Endothelial cell of umbilical vein (primary cell): ENCODE measurements at regions not wholly inside any gene's neighbourhood (a gene's known extent, or its start where the extent isn't known, plus 50 kb on each side); places are given as distances from the start of the nearest gene placed in this dataset.

ENCODE experiments used
- BruUV-seq: library from RNA; stranded (reverse); fragments of 400-500 nt; replicated peaks from 2 replicates; lab custom pipeline; 2021; lab: Mats Ljungman, UMichigan
- CTCF ChIA-PET: fragments of 300-600, 350-600 bp; sonication (Branson Sonifier 250); formaldehyde crosslinking; loops from one replicate; lab custom pipeline; 2021; ENCODE audit warnings: antibody characterized with exemption, inconsistent platforms; lab: Charles Lee
- POLR2A ChIA-PET: fragments of 300-600, 350-600 bp; sonication (Branson Sonifier 250); formaldehyde crosslinking; loops from one replicate; lab custom pipeline; 2021; ENCODE audit warnings: antibody characterized with exemption, inconsistent platforms; lab: Charles Lee
- DNase-seq: peaks from one replicate; pipeline ENCODE4 v3.0.0-alpha.2; 2011; ENCODE audit warnings: low read depth, low spot score
- FAIRE-seq: peaks from 2 replicates; lab custom pipeline; 2011; peaks lifted over from hg19 to GRCh38; lab: Jason Lieb, UNC
- H2AFZ ChIP-seq: 2 replicates; pipeline ENCODE4 v1.6.0; 2012; ENCODE audit warnings: low read depth, low read length, control low read depth, inconsistent platforms
- H3K27ac ChIP-seq: 2 replicates; pipeline ENCODE4 v1.5.1; 2011; ENCODE audit warnings: low read depth, mild to moderate bottlenecking, control low read depth, low read length, moderate library complexity; ENCODE audit not compliant: insufficient read depth
- H3K27me3 ChIP-seq, 2 experiments: 2 replicates each; pipeline versions ENCODE4 v1.6.0 to v1.6.1; 2011; ENCODE audit warnings: low read length in 2 of 2, mixed read lengths in 1 of 2; ENCODE audit not compliant: control insufficient read depth in 2 of 2, insufficient read depth in 2 of 2
- H3K36me3 ChIP-seq, 2 experiments: 2 replicates in 1 of 2; 3 replicates in 1 of 2; pipeline ENCODE4 v1.5.1; 2011; ENCODE audit warnings: low read length in 2 of 2, mild to moderate bottlenecking in 1 of 2, moderate library complexity in 1 of 2; ENCODE audit not compliant: control insufficient read depth in 2 of 2, insufficient read depth in 2 of 2; ENCODE audit errors: extremely low read depth in 1 of 2
- H3K4me1 ChIP-seq: 3 replicates; pipeline ENCODE4 v1.5.1; 2011; ENCODE audit warnings: mild to moderate bottlenecking, low read length; ENCODE audit not compliant: control insufficient read depth, insufficient read depth; ENCODE audit errors: extremely low read depth
- H3K4me2 ChIP-seq: 2 replicates; pipeline ENCODE4 v1.6.1; 2011; ENCODE audit warnings: low read length, control low read depth, mixed read lengths; ENCODE audit not compliant: insufficient read depth
- H3K4me3 ChIP-seq, 3 experiments: fragments of 200-600 bp in 1 of 3; sonication (generic), shearing (Covaris generic) in 1 of 3; replicated peaks in 1 of 3; 2 replicates each; pipeline ENCODE4 v1.5.1; 2011 to 2016; ENCODE audit warnings: control low read depth in 3 of 3, low read length in 3 of 3, mild to moderate bottlenecking in 2 of 3, inconsistent platforms in 1 of 3, low read depth in 1 of 3, moderate library complexity in 1 of 3; ENCODE audit not compliant: insufficient read depth in 1 of 3
- H3K79me2 ChIP-seq: 2 replicates; pipeline ENCODE4 v1.6.0; 2012; ENCODE audit warnings: low read length, inconsistent platforms; ENCODE audit not compliant: control insufficient read depth, insufficient read depth
- H3K9ac ChIP-seq: replicated peaks from 2 replicates; pipeline ENCODE3; 2011; ENCODE audit warnings: low read length, control low read depth; ENCODE audit not compliant: insufficient read depth; ENCODE audit errors: extremely low read depth
- H3K9me1 ChIP-seq: replicated peaks from 3 replicates; pipeline ENCODE4 v1.6.0; 2011; ENCODE audit warnings: mild to moderate bottlenecking, low read length; ENCODE audit not compliant: control insufficient read depth, insufficient read depth; ENCODE audit errors: extremely low read depth
- H3K9me3 ChIP-seq: replicated peaks from 2 replicates; pipeline ENCODE4 v1.5.1; 2012; ENCODE audit warnings: low read length, inconsistent platforms; ENCODE audit not compliant: control insufficient read depth, insufficient read depth
- H4K20me1 ChIP-seq: replicated peaks from 2 replicates; pipeline ENCODE3; 2011; ENCODE audit warnings: mild to moderate bottlenecking, low read length; ENCODE audit not compliant: control insufficient read depth, insufficient read depth; ENCODE audit errors: extremely low read depth
- CTCF ChIP-seq, 2 donors: IDR thresholded peaks; 1 replicate in 1 of 2; 2 replicates in 1 of 2; pipeline ENCODE4 v1.5.1; 2011; ENCODE audit warnings: low read length in 2 of 2, mild to moderate bottlenecking in 2 of 2, moderate library complexity in 2 of 2, control low read depth in 1 of 2, inconsistent platforms in 1 of 2, low read depth in 1 of 2; ENCODE audit not compliant: insufficient read depth in 1 of 2; ENCODE audit errors: extremely low read depth in 1 of 2
- EZH2 ChIP-seq: IDR thresholded peaks from 2 replicates; pipeline ENCODE4 v1.6.1; 2012; ENCODE audit warnings: borderline replicate concordance, low read depth, mild to moderate bottlenecking, moderate library complexity, low read length, inconsistent platforms; ENCODE audit not compliant: severe bottlenecking
- FOS ChIP-seq: IDR thresholded peaks from 2 replicates; pipeline ENCODE4 v1.6.1; 2011; ENCODE audit warnings: mild to moderate bottlenecking, low read length, moderate library complexity, borderline replicate concordance; ENCODE audit not compliant: insufficient read depth
- GATA2 ChIP-seq: IDR thresholded peaks from 2 replicates; pipeline ENCODE4 v1.7.0; 2011; ENCODE audit warnings: low read depth, mild to moderate bottlenecking, moderate library complexity, mixed read lengths, low read length; ENCODE audit not compliant: insufficient read length, insufficient read depth
- JUN ChIP-seq: IDR thresholded peaks from 2 replicates; pipeline ENCODE4 v1.6.1; 2011; ENCODE audit warnings: borderline replicate concordance, low read depth; ENCODE audit not compliant: insufficient read length, insufficient read depth
- MAX ChIP-seq: IDR thresholded peaks from 2 replicates; pipeline ENCODE4 v1.6.1; 2011; ENCODE audit not compliant: insufficient read depth, insufficient read length
- MYC ChIP-seq: IDR thresholded peaks from one replicate; pipeline ENCODE4 v1.6.1; 2011; ENCODE audit warnings: mild to moderate bottlenecking, low read depth, low read length
- POLR2A ChIP-seq: IDR thresholded peaks from 2 replicates; pipeline ENCODE4 v1.6.1; 2012; ENCODE audit warnings: low read depth, mild to moderate bottlenecking, control low read depth, low read length
- POLR2AphosphoS5 ChIP-seq: IDR thresholded peaks from 2 replicates; pipeline ENCODE4 v1.6.1; 2012; ENCODE audit warnings: low read depth, mild to moderate bottlenecking, control low read depth, low read length, moderate library complexity; ENCODE audit not compliant: insufficient read depth
- dilution Hi-C: fragments of 300-500 bp; cut with MboI; formaldehyde crosslinking; loops from one replicate; pipeline ENCODE4 v1.15.0; 2019; ENCODE audit warnings: low sequenced_read_pairs; ENCODE audit not compliant: extremely low pct_ligation_motif_present
- intact Hi-C: fragments of 100-400 bp; cut with micrococcal nuclease; formaldehyde crosslinking; loops from one replicate; pipeline ENCODE4 v1.10.0; 2022

GRCh38 chr2:8421658-8422449, 260.0 kb upstream of the ID2 start:
- FAIRE-seq (no peak), DNase-seq (no peak)
- no TSS peak for BruUV-seq
- POLR2A ChIA-PET: no interaction called here
- no peaks in the 10 kb centered on the region for H3K9me1 ChIP-seq
- H3K4me2 ChIP-seq: no peak overlapping the region
- H3K27ac ChIP-seq: no peak overlapping the region
- CTCF ChIA-PET: no interaction called here
- no peaks in the 10 kb centered on the region for H3K79me2 ChIP-seq
- no peaks in the 10 kb centered on the region for H3K4me1 ChIP-seq
- no peaks in the 10 kb centered on the region for H4K20me1 ChIP-seq
- no peaks in the 10 kb centered on the region for H3K36me3 ChIP-seq
- no peak for TF ChIP-seq FOS
- intact Hi-C loops: no loop called here
- H3K27me3 ChIP-seq: no peaks in the 10 kb centered on the region
- H3K9ac ChIP-seq: no peak overlapping the region
- no peak overlapping the region for H2AFZ ChIP-seq
- no peak overlapping the region for H3K4me3 ChIP-seq
- dilution Hi-C loops: no loop called here
- peaks cover 1% of the 10 kb centered on the region for H3K9me3 ChIP-seq

GRCh38 chr2:8422450-8422800, 259.4 kb upstream of the ID2 start:
- no peak for TF ChIP-seq EZH2
- TF ChIP-seq MYC: no peak
- no peak for TF ChIP-seq MAX
- no peak for TF ChIP-seq JUN
- no peak for TF ChIP-seq CTCF (IDR thresholded peaks at IDR 0.05; ENCODE audit: extremely low read depth in 1 of 2, insufficient read depth in 1 of 2, low read depth in 1 of 2, low read length in 2 of 2)
- no peak for TF ChIP-seq POLR2A
- no peak for TF ChIP-seq POLR2AphosphoS5
- no peak for TF ChIP-seq GATA2
- TF ChIP-seq FOS: no peak
- H3K4me1 ChIP-seq: no peaks in the 10 kb centered on the region
- no peak overlapping the region for H3K27ac ChIP-seq
- no peak overlapping the region for H3K4me3 ChIP-seq
- intact Hi-C loops (no loop called here), dilution Hi-C loops (no loop called here)
- no TSS peak for BruUV-seq
- ChIA-PET CTCF (no interaction called here), POLR2A (no interaction called here)
- no peaks in the 10 kb centered on the region for H4K20me1 ChIP-seq
- no peak overlapping the region for H3K9ac ChIP-seq
- H3K27me3 ChIP-seq: no peaks in the 10 kb centered on the region
- no peaks in the 10 kb centered on the region for H3K9me1 ChIP-seq
- H3K4me2 ChIP-seq: no peak overlapping the region
- FAIRE-seq (no peak), DNase-seq (no peak)
- no peak overlapping the region for H2AFZ ChIP-seq
- H3K9me3 ChIP-seq: peaks cover 1% of the 10 kb centered on the region
- H3K79me2 ChIP-seq: no peaks in the 10 kb centered on the region
- H3K36me3 ChIP-seq: no peaks in the 10 kb centered on the region
